ENCODE measurements at regions not wholly inside any gene's neighbourhood (a gene's known extent, or its start where the extent isn't known, plus 50 kb on each side); places are given as distances from the start of the nearest gene placed in this dataset.

DNA sequence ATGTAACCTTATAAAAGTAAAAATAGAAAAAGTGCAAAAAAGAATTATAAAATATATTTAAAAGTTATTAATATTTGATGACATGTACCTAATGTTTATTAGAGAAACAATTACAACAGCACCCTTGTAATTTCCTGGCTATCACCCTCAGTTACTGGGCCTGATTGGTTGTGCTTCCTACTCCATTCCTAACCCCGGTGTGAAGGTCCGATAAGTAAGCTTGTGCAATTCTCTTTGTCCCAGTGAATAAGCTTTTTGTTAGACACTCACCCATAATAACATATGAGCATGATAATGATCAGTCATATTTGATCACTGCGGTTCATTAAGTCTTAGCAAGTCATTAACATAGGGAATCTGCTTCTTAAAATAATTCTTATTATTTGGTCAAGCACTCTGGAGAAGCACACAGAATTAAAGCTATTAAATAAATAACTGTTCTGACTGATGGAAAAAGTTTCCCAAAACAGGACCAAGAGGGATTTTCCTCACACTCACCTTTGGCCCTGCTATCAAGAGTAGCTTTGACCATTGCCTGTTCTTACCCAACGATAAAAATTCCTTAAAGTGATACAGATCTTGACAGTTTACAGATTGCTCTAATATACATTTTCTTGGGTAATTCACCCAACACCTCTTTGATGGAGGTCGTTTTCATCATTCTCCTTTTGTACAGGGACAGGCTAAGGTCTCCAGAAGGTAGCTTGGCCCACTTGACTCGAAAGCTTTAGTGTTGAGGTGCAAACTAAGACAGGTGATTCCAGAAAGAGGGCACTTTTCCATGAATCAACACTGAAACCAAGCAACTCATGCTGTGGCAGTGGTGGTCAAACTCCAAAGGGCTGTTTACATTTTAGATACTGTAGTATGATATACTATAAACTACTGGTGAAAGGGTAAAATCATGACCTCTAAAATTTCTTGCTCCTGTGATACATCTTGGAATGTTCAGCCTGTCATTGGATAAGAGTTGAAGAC is 543.0 kb upstream of the KCNMB2 start:
- DNase-seq (ENCODE audit: low read depth), result peak; percentile 59

DNA sequence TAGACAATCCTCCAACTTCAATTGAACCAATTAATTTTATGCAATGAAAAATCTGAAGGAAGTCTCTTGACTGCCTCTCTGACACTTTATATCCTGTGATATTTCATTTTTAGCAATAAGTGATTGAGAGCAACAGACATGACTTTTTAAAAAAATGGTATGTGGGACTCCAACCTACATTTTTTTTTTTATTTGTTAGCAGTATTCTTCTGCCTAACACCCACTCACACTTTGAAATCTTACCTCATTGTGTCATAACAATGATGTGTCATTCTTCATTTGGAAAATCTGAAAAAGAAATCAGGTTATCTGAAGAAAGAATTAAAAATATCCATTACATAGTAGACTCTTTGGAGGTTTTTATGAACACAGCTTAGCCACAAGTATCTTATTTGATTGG is 541.3 kb upstream of the KCNMB2 start:
- DNase-seq (ENCODE audit: low read depth), result peak; percentile 48

GRCh38 chr3:177995381-177996085 is 540.7 kb upstream of the KCNMB2 start:
- DNase-seq (ENCODE audit: low read depth), result no peak

- no peak for DNase-seq (ENCODE audit: low read depth)
Measured at GRCh38 chr3:178001670-178002101, 534.5 kb upstream of the KCNMB2 start.

- no peak for DNase-seq (ENCODE audit: low read depth)
Measured at GRCh38 chr3:178002113-178002512, 534.1 kb upstream of the KCNMB2 start.

DNA sequence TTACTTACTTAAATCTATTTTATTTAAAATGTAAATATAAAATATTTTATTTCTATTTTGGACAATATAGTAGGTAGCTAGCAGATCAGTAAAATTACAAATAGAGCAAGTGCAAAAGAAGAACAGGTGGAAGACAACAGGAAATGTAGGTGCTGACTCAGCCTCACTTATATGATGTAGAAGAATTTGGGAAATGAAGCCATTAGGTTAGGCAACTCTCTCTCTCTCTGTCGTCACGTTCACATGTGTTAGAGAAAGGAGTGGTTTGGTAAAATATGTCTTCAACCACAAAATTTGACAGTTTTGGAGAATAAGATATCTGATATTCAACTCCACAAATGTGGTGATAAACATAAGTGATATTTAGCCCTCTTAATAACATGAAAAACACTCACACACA is 532.5 kb upstream of the KCNMB2 start:
- DNase-seq (ENCODE audit: low read depth), result peak; percentile 74

DNA sequence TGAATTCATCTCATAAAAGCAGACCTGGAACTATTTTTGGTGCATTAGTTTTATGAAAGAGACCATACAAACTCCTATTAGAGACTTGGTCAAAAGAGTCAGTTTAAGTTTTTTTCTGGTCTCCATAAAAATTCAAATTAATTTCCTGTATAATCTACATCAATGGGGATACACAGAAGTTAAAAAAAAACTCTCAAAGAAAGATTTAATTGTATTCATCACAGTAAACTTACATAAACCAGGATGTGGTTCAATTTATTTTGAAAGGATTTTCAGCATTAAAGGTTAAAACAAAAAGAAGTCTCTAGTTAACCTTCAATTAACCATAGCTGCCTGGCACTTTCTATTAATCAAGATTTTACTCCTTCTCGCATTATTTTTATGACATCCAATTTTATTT is 530.3 kb upstream of the KCNMB2 start:
- no peak for DNase-seq (ENCODE audit: low read depth)

GRCh38 chr3:178010306-178010705 is 525.9 kb upstream of the KCNMB2 start:
- DNase-seq (ENCODE audit: low read depth), result no peak

DNA sequence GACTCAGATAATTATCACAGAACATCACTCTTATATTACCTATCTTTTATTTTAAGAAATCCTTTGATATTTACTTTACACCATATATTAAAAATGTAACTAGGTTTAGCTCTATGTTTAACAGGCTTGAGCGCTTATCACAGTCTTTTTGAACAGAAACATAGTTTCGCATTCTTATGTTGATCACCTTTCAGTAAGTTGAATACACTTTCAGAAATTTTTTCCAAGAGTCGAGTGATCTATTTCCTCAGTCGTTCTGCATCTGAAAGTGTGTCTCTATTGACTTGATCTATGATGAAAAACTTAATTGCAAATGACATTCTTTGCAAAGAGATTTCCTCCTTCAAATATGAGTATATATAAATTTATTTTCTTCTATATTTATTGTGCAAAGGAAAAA is 516.6 kb upstream of the KCNMB2 start:
- no peak for DNase-seq (ENCODE audit: low read depth)

- DNase-seq (ENCODE audit: low read depth), result peak; percentile 60
Measured at GRCh38 chr3:178022599-178022998, 513.6 kb upstream of the KCNMB2 start.

DNA sequence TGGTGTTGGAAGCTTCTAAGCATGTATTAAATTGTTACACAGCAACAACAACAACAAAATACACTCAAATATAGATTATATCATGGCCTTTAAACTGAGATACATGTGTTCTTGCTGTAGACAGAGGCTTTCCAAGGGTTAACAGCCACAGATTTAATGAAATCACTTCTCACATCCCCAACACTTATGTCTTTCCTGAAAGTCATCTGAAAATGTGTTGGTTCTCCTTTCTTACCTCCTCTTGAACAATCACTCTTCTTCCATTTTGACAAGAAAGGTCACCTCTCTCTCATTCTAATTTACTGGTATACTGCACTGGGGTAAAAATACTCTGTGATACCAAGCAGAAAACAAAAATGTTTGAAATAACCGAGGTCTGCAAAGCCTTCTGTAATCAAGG is 507.3 kb upstream of the KCNMB2 start:
- no peak for DNase-seq (ENCODE audit: low read depth)

GRCh38 chr3:178036451-178037144 is 499.6 kb upstream of the KCNMB2 start:
- peak; percentile 40 for DNase-seq (ENCODE audit: low read depth)

GRCh38 chr3:178041931-178042330 is 494.3 kb upstream of the KCNMB2 start:
- no peak for DNase-seq (ENCODE audit: low read depth)

DNA sequence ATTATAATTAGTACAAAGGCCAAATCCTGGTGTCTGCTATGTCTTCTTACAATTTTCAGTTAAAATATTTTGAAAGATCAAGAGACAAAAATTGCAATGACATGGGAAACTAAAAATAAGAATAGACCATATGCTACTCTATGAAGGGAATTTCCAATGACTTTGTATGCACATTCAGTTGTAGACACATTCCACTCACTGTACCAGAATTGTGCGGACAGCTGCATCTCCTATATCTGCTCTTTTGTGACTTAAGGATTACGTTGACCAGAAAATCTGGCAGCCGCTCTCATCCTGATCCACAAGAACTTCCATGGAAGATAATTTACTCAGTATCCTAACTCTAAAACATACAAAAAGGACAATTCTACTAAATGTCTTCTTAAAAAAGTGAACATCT is 493.9 kb upstream of the KCNMB2 start:
- DNase-seq (ENCODE audit: low read depth), result no peak

- DNase-seq (ENCODE audit: low read depth), result no peak
Measured at GRCh38 chr3:178043084-178043483, 493.2 kb upstream of the KCNMB2 start.

GRCh38 chr3:178044320-178044719 is 491.9 kb upstream of the KCNMB2 start:
- no peak for DNase-seq (ENCODE audit: low read depth)

DNA sequence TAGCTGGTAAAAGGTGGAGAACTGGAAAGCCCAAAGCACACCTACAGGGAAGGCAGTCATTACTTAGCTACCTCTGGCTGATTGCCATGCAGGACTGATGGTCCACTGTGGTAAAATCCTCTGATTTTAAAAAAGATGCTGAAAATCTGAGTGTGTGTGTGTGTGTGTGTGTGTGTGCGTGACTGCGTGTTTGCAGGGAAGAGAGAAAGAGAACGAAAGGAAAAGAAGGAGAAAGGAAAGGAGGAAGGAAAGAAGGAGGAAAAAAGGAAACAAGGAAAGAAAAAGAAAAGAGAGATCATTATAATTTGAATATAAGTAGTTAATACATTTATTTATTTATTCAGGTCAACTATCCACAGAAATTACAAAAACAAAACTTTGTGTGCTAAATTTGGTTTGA is 488.7 kb upstream of the KCNMB2 start:
- no peak for DNase-seq (ENCODE audit: low read depth)

DNA sequence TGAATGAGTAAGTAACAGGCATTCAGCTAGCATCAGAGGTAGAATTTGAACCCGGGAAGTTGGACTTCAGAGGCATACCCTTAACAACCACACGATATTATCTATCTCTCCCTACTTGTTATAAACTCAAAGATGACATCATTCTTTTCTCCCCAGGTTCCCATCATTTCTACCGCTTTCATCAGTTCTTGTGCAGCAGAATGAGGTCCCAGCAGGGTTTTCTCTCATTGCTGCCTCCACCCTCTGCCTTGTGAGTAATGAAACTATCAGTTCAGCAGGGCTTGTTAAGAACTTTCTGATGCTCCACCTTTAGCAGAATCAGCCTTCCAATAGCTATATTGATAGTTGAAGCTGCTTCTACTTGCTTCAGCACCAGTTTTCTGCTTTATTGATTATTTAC is 487.5 kb upstream of the KCNMB2 start:
- no peak for DNase-seq (ENCODE audit: low read depth)

DNA sequence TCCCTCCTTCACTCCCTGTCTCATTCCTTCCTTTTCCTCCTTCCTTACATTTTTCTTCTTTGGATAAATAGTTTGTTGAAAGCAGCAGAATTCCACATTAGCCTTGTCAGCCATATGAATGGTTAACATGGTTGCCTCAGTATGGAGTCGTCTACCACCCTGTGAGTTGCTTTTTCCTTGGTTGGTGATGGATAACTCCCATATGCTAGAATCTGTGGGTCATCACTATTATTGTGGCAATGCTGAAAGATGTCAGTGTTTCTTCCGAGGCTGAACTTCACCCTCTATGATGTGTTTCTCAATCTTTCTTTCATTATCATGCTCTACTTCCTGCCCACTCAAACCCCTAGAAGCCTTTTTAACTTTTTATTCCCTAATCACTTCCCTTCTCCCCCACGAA is 481.8 kb upstream of the KCNMB2 start:
- DNase-seq (ENCODE audit: low read depth), result peak; percentile 77

DNA sequence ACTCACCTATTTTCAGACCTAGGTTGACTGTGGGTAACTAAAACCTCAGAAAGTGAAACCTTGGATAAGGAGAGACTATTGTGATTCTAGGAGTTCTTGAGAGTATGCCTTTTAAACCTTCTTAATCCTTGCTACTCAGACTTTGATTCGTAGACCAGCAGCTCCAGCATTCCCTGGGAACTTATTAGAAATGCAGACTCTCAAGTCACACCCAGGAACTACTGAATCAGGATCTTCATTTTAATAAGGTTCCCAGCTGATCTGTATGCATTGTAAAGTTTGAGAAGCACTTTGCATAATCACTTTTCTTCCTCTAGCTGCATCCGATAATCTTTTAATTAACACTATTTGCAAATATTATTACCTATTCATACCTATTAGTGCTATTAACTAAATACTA is 480.3 kb upstream of the KCNMB2 start:
- no peak for DNase-seq (ENCODE audit: low read depth)

DNA sequence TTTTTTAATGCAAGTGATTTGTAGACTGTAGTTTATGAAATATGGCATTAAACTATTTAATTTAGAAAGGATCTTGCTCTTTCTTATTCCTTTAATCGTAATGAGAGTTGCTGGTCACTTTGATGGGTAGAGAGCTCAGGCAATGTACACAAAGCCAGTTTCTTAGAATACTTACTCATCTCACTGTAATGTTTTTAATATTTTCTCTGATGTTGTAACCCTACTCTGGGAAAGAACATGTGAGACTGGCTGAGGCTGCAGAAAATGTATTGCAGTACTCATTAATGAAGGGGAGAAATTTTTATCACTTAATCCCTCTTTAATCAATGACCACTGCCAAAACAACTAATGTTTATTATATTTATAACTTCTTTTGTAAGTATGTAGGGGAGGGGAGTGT is 479.4 kb upstream of the KCNMB2 start:
- DNase-seq (ENCODE audit: low read depth), result peak; percentile 71

DNA sequence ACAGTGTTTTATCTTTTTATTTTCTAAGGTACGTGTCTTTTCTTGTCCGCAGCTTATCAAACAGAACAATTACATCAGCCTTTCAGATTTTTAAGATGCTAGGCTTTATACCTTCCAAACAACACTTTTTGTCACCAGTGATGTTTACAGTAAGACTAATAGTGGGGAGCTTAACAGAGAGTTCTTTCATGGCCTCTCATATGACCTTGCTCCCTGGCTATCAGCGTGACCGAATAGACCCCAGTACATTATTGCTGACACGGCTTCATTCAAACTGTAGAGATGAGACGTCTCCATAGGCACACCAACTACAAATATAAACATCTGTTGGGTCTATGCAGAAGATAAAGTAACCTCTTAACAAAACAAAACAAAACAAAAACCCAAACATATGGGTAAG is 477.6 kb upstream of the KCNMB2 start:
- no peak for DNase-seq (ENCODE audit: low read depth)

DNA sequence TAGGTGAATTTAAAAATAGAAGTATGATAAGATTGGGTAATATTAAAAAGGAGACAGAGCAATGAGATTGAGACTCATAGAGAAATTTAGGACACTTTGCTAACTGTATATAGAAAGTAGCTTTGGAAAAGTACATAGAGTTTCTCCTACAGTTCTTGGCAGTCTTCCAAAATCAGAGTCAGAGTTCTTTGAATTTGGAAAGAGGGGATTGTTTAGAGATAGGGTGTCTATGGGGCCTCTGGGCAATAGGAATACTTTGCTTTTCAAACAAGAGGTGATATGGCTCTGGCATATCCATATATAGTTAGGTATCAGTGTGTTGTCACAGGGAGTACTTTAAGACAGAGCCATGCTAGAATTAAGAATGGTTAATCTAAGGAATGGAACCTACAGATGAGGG is 477.1 kb upstream of the KCNMB2 start:
- no peak for DNase-seq (ENCODE audit: low read depth)

All from amniotic epithelial cell (primary cell).